ENCODE measurements at regions not wholly inside any gene's neighbourhood (a gene's known extent, or its start where the extent isn't known, plus 50 kb on each side); places are given as distances from the start of the nearest gene placed in this dataset.

DNA sequence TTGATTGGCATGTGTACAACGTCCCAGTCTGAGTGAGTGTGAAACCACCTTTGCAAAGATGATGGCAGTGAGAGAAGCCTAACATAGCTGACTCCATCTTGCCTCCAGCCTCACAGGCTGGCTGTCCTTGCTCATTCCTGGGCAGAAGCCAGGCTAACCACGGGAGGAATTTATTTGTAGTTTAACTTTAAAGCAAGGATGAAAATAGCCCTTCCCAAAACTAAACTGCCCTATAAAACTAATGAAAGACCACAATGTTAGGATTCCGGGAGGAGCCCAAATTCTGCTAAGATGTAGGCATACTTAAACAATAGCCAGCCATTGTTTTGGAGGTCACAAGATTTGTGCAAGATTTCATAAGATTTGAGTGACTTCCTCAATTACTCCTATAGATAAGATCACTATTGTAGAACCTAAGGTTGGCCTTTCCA, 96.6 kb upstream of the LSM14A start:
- TF ChIP-seq, protein P1, sequence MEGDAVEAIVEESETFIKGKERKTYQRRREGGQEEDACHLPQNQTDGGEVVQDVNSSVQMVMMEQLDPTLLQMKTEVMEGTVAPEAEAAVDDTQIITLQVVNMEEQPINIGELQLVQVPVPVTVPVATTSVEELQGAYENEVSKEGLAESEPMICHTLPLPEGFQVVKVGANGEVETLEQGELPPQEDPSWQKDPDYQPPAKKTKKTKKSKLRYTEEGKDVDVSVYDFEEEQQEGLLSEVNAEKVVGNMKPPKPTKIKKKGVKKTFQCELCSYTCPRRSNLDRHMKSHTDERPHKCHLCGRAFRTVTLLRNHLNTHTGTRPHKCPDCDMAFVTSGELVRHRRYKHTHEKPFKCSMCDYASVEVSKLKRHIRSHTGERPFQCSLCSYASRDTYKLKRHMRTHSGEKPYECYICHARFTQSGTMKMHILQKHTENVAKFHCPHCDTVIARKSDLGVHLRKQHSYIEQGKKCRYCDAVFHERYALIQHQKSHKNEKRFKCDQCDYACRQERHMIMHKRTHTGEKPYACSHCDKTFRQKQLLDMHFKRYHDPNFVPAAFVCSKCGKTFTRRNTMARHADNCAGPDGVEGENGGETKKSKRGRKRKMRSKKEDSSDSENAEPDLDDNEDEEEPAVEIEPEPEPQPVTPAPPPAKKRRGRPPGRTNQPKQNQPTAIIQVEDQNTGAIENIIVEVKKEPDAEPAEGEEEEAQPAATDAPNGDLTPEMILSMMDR (IDR thresholded peaks at IDR 0.05) = no peak
- TF ChIP-seq EP300 (IDR thresholded peaks at IDR 0.05) = no peak
- TF ChIP-seq POLR2AphosphoS5 (IDR thresholded peaks at IDR 0.05) = no peak
- no peak for TF ChIP-seq POLR2A (IDR thresholded peaks at IDR 0.05)

Measured in suprapubic skin (tissue), 4 donors.